ENCODE measurements at regions not wholly inside any gene's neighbourhood (a gene's known extent, or its start where the extent isn't known, plus 50 kb on each side); places are given as distances from the start of the nearest gene placed in this dataset.

- intact Hi-C loops (cut with micrococcal nuclease), result no loop called here
- Histone ChIP-seq H3K4me2 (ENCODE audit: low read length) (no peak overlapping the region), H3K27ac (ENCODE audit: low read length) (no peak overlapping the region), H3K79me2 (ENCODE audit: low read length) (no peaks in the 10 kb centered on the region), H3F3A (ENCODE audit: low read length, unreplicated experiment) (no peaks in the 10 kb centered on the region), H3K36me3 (ENCODE audit: low read depth, low read length) (no peaks in the 10 kb centered on the region), H3K9me2 (replicated peaks; ENCODE audit: low read length) (no peaks in the 10 kb centered on the region), H4K20me1 (ENCODE audit: low read length) (no peaks in the 10 kb centered on the region), H2AFZ (ENCODE audit: low read length) (no peak overlapping the region), H3K4me1 (ENCODE audit: insufficient read depth, low read length) (no peaks in the 10 kb centered on the region), H3K4me3 (ENCODE audit: low read length) (no peak overlapping the region), H3K27me3 (ENCODE audit: low read length) (peaks cover 18% of the 10 kb centered on the region), H3K9ac (ENCODE audit: low read length) (no peak overlapping the region), H3K9me3 (ENCODE audit: low read length) (no peaks in the 10 kb centered on the region)
- ChIA-PET POLR2A (ENCODE audit: unreplicated experiment) (no interaction called here), CTCF (no interaction called here)
- TF ChIP-seq CTCF (conservative IDR thresholded peaks at IDR 0.05; ENCODE audit: low read depth, low read length) (no peak), EZH2phosphoT487 (IDR thresholded peaks at IDR 0.05; ENCODE audit: borderline replicate concordance, low read length) (no peak), EZH2 (IDR thresholded peaks at IDR 0.05; ENCODE audit: low read length, unreplicated experiment) (no peak)
- DNase-seq (no peak), ATAC-seq (no peak)
- no TSS peak for BruUV-seq (replicated peaks)
Measured at GRCh38 chr2:33730193-33730592, 131.1 kb upstream of the FAM98A start.

- no peak overlapping the region for H2AFZ ChIP-seq (ENCODE audit: low read length)
- TF ChIP-seq EZH2phosphoT487 (IDR thresholded peaks at IDR 0.05; ENCODE audit: borderline replicate concordance, low read length) (no peak), CTCF (conservative IDR thresholded peaks at IDR 0.05; ENCODE audit: low read depth, low read length) (no peak), EZH2 (IDR thresholded peaks at IDR 0.05; ENCODE audit: low read length, unreplicated experiment) (no peak)
- H3K27me3 ChIP-seq (ENCODE audit: low read length), result peaks cover 18% of the 10 kb centered on the region
- H3K36me3 ChIP-seq (ENCODE audit: low read depth, low read length), result no peaks in the 10 kb centered on the region
- intact Hi-C loops (cut with micrococcal nuclease), result no loop called here
- no peak overlapping the region for H3K4me2 ChIP-seq (ENCODE audit: low read length)
- H3K4me1 ChIP-seq (ENCODE audit: insufficient read depth, low read length), result no peaks in the 10 kb centered on the region
- ChIA-PET POLR2A (ENCODE audit: unreplicated experiment) (no interaction called here), CTCF (no interaction called here)
- no peaks in the 10 kb centered on the region for H3K79me2 ChIP-seq (ENCODE audit: low read length)
- no peak overlapping the region for H3K4me3 ChIP-seq (ENCODE audit: low read length)
- H3F3A ChIP-seq (ENCODE audit: low read length, unreplicated experiment), result no peaks in the 10 kb centered on the region
- H3K9me2 ChIP-seq (replicated peaks; ENCODE audit: low read length), result no peaks in the 10 kb centered on the region
- no peaks in the 10 kb centered on the region for H4K20me1 ChIP-seq (ENCODE audit: low read length)
- no TSS peak for BruUV-seq (replicated peaks)
- H3K27ac ChIP-seq (ENCODE audit: low read length), result no peak overlapping the region
- no peak overlapping the region for H3K9ac ChIP-seq (ENCODE audit: low read length)
- ATAC-seq, result no peak
- no peaks in the 10 kb centered on the region for H3K9me3 ChIP-seq (ENCODE audit: low read length)
- no peak for DNase-seq
Measured at GRCh38 chr2:33729353-33729752, 130.3 kb upstream of the FAM98A start.

DNA sequence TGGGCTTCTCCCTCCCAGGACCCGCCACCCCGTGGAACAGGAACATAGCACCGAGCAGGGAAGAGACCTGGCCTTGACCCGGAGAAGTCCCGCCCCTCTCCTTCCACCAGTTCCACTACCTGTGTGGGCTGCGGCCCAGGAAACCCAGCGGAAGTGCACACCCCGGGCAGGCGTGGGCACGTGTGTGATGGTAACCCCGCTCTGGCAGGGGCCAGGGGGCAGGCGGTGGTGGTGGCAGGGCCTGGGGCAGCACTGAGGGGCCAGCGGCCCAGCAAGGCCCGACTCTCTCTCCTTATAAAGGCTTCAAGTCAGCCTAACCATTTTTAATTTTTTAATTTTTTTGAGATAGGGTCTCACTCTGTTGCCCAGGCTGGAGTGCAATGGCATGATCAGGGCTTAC, 129.0 kb upstream of the FAM98A start:
- Histone ChIP-seq H3K36me3 (ENCODE audit: low read depth, low read length) (no peaks in the 10 kb centered on the region), H3K4me2 (ENCODE audit: low read length) (no peak overlapping the region), H3K4me1 (ENCODE audit: insufficient read depth, low read length) (no peaks in the 10 kb centered on the region), H3K79me2 (ENCODE audit: low read length) (no peaks in the 10 kb centered on the region), H3K27me3 (ENCODE audit: low read length) (peaks cover 17% of the 10 kb centered on the region), H2AFZ (ENCODE audit: low read length) (no peak overlapping the region), H3K4me3 (ENCODE audit: low read length) (no peak overlapping the region), H3K9me2 (replicated peaks; ENCODE audit: low read length) (no peaks in the 10 kb centered on the region), H4K20me1 (ENCODE audit: low read length) (no peaks in the 10 kb centered on the region), H3K9me3 (ENCODE audit: low read length) (no peaks in the 10 kb centered on the region), H3F3A (ENCODE audit: low read length, unreplicated experiment) (no peaks in the 10 kb centered on the region), H3K27ac (ENCODE audit: low read length) (no peak overlapping the region), H3K9ac (ENCODE audit: low read length) (no peak overlapping the region)
- no TSS peak for BruUV-seq (replicated peaks)
- ATAC-seq (no peak), DNase-seq (no peak)
- TF ChIP-seq CTCF (conservative IDR thresholded peaks at IDR 0.05; ENCODE audit: low read depth, low read length) (no peak), EZH2phosphoT487 (IDR thresholded peaks at IDR 0.05; ENCODE audit: borderline replicate concordance, low read length) (no peak), EZH2 (IDR thresholded peaks at IDR 0.05; ENCODE audit: low read length, unreplicated experiment) (no peak)
- ChIA-PET POLR2A (ENCODE audit: unreplicated experiment) (no interaction called here), CTCF (no interaction called here)
- intact Hi-C loops (cut with micrococcal nuclease), result no loop called here
